DND-41 (cell line): ENCODE measurements at regions not wholly inside any gene's neighbourhood (a gene's known extent, or its start where the extent isn't known, plus 50 kb on each side); places are given as distances from the start of the nearest gene placed in this dataset.

ENCODE experiments used
- ATAC-seq: fragments of 200-7000 bp; cut with Tn5 transposase; 3 replicates; pipeline ENCODE4 v1.9.1; 2021; ENCODE audit warnings: low read depth; ENCODE audit not compliant: insufficient read depth
- DNase-seq: peaks from one replicate; pipeline ENCODE4 v3.0.0-alpha.2; 2020
- H2AFZ ChIP-seq: 2 replicates; pipeline ENCODE4 v1.6.0; 2012; ENCODE audit warnings: low read depth, low read length
- H3K27ac ChIP-seq: 2 replicates; pipeline ENCODE4 v1.5.1; 2012; ENCODE audit warnings: low read length, inconsistent platforms
- H3K27me3 ChIP-seq: fragments of 200-600 bp; sonication (generic); 2 replicates; pipeline ENCODE4 v1.6.0; 2012; ENCODE audit warnings: low read length, mild to moderate bottlenecking, inconsistent platforms; ENCODE audit not compliant: insufficient read depth, poor library complexity
- H3K36me3 ChIP-seq: 2 replicates; pipeline ENCODE4 v1.5.1; 2012; ENCODE audit warnings: low read length, inconsistent platforms; ENCODE audit not compliant: insufficient read depth
- H3K4me1 ChIP-seq: 2 replicates; pipeline ENCODE4 v1.5.1; 2012; ENCODE audit warnings: mild to moderate bottlenecking, low read length; ENCODE audit not compliant: insufficient read depth
- H3K4me2 ChIP-seq: 2 replicates; pipeline ENCODE4 v1.6.0; 2012; ENCODE audit warnings: mild to moderate bottlenecking, moderate library complexity, low read length, inconsistent platforms; ENCODE audit not compliant: insufficient read depth
- H3K4me3 ChIP-seq, 2 experiments: fragments of 200-600 bp in 1 of 2; shearing (Covaris generic) in 1 of 2; 2 replicates each; pipeline ENCODE4 v1.5.1; 2012 to 2016; ENCODE audit warnings: inconsistent platforms in 2 of 2, low read length in 2 of 2, mild to moderate bottlenecking in 2 of 2, low read depth in 1 of 2, moderate library complexity in 1 of 2
- H3K79me2 ChIP-seq: 2 replicates; pipeline ENCODE4 v1.6.0; 2012; ENCODE audit warnings: low read length, inconsistent platforms; ENCODE audit not compliant: insufficient read depth
- H3K9ac ChIP-seq: 2 replicates; pipeline ENCODE4 v1.6.0; 2012; ENCODE audit warnings: low read depth, mild to moderate bottlenecking, inconsistent platforms, low read length, moderate library complexity
- H3K9me3 ChIP-seq: 2 replicates; pipeline ENCODE4 v1.5.1; 2012; ENCODE audit warnings: low read length, moderate library complexity, mild to moderate bottlenecking, inconsistent platforms; ENCODE audit not compliant: insufficient read depth, severe bottlenecking
- H4K20me1 ChIP-seq: 2 replicates; pipeline ENCODE4 v1.6.0; 2012; ENCODE audit warnings: low read length; ENCODE audit not compliant: insufficient read depth
- EZH2 ChIP-seq: IDR thresholded peaks from 3 replicates; pipeline ENCODE4 v1.6.1; 2012; ENCODE audit warnings: borderline replicate concordance, low read depth, mild to moderate bottlenecking, moderate library complexity, low read length, inconsistent platforms; ENCODE audit not compliant: severe bottlenecking
- TF ChIP-seq, protein P1 (sequence below): IDR thresholded peaks from 2 replicates; pipeline ENCODE4 v1.5.1; 2012; ENCODE audit warnings: borderline replicate concordance, low read length, moderate library complexity, mild to moderate bottlenecking; ENCODE audit not compliant: poor library complexity, severe bottlenecking; ENCODE audit errors: extremely low read depth

DNA sequence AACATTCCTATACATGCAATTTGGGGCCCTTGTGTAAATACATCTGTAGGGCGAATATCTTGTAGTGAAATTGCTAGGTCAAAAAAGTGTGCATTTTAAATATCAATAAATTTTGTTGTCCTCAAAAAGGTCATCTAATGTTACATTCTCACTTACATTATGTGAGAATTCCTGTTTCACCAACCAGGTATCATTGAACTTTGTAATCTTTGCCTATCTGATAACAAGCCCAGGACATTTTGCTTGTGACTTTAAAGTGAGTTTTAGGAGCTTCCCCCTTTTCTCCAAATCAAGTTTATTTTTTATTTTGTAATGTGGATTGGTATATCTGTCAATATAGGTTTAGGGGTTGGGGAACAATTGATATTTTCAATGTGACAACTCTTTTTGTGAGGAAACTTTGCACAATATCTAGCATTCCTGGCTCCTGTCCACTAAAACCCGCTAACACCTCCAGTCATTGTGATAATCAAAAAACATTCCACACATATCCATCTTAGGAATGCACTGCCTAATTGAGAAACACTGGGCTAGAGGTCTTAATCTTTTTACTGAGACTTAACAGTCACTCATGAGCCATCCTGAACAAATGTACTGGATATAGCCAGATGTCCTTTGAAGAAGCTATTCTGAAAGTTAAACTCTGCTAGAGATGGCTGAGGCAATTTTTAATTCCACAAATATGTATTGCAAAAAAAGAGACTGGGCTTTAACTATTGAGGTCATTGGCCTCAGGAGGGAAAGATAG, 72.5 kb upstream of the SLC1A1 start:
- TF ChIP-seq, protein P1, sequence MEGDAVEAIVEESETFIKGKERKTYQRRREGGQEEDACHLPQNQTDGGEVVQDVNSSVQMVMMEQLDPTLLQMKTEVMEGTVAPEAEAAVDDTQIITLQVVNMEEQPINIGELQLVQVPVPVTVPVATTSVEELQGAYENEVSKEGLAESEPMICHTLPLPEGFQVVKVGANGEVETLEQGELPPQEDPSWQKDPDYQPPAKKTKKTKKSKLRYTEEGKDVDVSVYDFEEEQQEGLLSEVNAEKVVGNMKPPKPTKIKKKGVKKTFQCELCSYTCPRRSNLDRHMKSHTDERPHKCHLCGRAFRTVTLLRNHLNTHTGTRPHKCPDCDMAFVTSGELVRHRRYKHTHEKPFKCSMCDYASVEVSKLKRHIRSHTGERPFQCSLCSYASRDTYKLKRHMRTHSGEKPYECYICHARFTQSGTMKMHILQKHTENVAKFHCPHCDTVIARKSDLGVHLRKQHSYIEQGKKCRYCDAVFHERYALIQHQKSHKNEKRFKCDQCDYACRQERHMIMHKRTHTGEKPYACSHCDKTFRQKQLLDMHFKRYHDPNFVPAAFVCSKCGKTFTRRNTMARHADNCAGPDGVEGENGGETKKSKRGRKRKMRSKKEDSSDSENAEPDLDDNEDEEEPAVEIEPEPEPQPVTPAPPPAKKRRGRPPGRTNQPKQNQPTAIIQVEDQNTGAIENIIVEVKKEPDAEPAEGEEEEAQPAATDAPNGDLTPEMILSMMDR = no peak
- TF ChIP-seq EZH2 = no peak
- H3K27ac ChIP-seq = no peak overlapping the region
- H3K4me3 ChIP-seq = no peak overlapping the region

DNA sequence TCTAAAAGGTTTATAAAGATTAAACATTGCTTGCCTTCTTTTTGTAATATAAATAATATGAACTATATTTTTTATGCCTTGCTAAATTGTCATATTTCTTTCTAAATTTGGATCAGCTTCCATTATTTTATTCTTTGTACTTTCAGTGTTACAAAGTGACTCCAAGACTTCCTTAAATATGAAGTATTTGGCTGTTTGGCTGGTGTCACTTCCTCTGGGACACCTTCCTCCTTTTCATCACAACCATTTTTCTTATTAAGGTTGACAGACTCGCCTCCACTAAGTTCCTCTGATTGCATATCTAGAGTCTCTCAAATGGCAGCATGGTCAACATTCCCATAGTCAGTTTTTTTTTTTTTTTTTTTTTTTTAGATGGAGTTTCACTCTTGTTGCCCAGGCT, 73.8 kb upstream of the SLC1A1 start:
- H3K9ac ChIP-seq = no peak overlapping the region
- ATAC-seq (no peak), DNase-seq (no peak)
- no peaks in the 10 kb centered on the region for H4K20me1 ChIP-seq
- H2AFZ ChIP-seq = no peak overlapping the region
- H3K36me3 ChIP-seq = no peaks in the 10 kb centered on the region
- TF ChIP-seq, protein P1 = no peak
- no peaks in the 10 kb centered on the region for H3K79me2 ChIP-seq
- H3K27ac ChIP-seq = no peak overlapping the region
- no peaks in the 10 kb centered on the region for H3K4me1 ChIP-seq
- no peak overlapping the region for H3K4me2 ChIP-seq
- H3K9me3 ChIP-seq = no peaks in the 10 kb centered on the region
- H3K4me3 ChIP-seq = no peak overlapping the region
- H3K27me3 ChIP-seq = no peaks in the 10 kb centered on the region

More for the DNA sequence above, 72.5 kb upstream of the SLC1A1 start:
- no peaks in the 10 kb centered on the region for H3K36me3 ChIP-seq
- H2AFZ ChIP-seq = no peak overlapping the region
- H3K9ac ChIP-seq = no peak overlapping the region
- ATAC-seq (no peak), DNase-seq (no peak)
- no peaks in the 10 kb centered on the region for H4K20me1 ChIP-seq
- H3K4me1 ChIP-seq = no peaks in the 10 kb centered on the region
- no peaks in the 10 kb centered on the region for H3K27me3 ChIP-seq
- H3K79me2 ChIP-seq = no peaks in the 10 kb centered on the region
- H3K4me2 ChIP-seq = no peak overlapping the region
- no peaks in the 10 kb centered on the region for H3K9me3 ChIP-seq

DNA sequence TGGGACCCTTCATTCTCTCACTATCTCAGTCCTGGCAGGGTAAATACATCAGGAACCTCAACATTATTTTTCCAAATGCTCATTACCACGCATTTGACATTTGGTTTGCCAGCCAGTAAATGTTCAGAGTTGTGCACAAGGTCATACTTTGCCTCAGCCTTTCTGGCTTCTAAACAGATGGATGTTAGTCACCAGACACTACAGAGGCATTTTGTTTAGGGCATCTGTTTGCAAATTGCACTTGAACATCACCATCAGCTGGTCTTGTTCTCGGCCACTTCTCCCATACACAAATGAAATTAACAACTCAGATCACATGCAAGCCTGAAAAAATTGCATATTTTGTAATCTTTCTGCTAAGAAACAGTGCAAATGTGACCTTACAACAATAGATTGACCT, 75.0 kb upstream of the SLC1A1 start:
- H4K20me1 ChIP-seq = no peaks in the 10 kb centered on the region
- no peak for DNase-seq
- no peak overlapping the region for H3K27ac ChIP-seq
- H3K4me2 ChIP-seq = no peak overlapping the region
- no peaks in the 10 kb centered on the region for H3K4me1 ChIP-seq
- H3K9ac ChIP-seq = no peak overlapping the region
- no peak overlapping the region for H3K4me3 ChIP-seq
- no peaks in the 10 kb centered on the region for H3K79me2 ChIP-seq
- H3K27me3 ChIP-seq = no peaks in the 10 kb centered on the region
- ATAC-seq = no peak
- H3K9me3 ChIP-seq = no peaks in the 10 kb centered on the region
- no peaks in the 10 kb centered on the region for H3K36me3 ChIP-seq
- no peak overlapping the region for H2AFZ ChIP-seq
- no peak for TF ChIP-seq EZH2
- TF ChIP-seq, protein P1 = no peak
